ENCODE measurements at regions not wholly inside any gene's neighbourhood (a gene's known extent, or its start where the extent isn't known, plus 50 kb on each side); places are given as distances from the start of the nearest gene placed in this dataset.

DNA sequence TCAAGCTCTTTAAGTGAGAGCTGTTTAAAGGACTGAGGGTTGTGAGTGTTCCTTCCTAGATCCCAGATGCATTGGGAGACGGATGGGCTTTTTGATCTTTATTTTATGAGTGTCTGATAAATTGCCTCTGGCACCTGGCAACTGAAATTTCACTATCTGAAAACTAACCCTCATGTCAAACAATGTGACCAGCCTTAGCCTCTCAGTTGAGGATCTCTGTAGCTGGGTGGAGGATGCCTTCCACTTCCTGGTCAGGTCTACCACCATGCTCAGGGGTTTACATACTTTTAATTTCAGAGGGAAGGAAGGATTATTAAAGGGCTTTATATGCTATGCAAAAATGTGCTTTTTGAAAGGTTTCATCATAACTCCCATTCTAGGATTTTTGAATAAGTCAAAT, 70.5 kb upstream of the NT5C1B start:
- H3K27me3 Mint-ChIP-seq, result no peaks in the 10 kb centered on the region
- H3K27ac Mint-ChIP-seq, result no peak overlapping the region
- no peaks in the 10 kb centered on the region for H3K4me1 Mint-ChIP-seq
- no peak for DNase-seq
- no peaks in the 10 kb centered on the region for H3K36me3 Mint-ChIP-seq
- ATAC-seq (replicated peaks), result no peak
- H3K9me3 Mint-ChIP-seq, result no peaks in the 10 kb centered on the region
- H3K4me3 Mint-ChIP-seq, result no peak overlapping the region

DNA sequence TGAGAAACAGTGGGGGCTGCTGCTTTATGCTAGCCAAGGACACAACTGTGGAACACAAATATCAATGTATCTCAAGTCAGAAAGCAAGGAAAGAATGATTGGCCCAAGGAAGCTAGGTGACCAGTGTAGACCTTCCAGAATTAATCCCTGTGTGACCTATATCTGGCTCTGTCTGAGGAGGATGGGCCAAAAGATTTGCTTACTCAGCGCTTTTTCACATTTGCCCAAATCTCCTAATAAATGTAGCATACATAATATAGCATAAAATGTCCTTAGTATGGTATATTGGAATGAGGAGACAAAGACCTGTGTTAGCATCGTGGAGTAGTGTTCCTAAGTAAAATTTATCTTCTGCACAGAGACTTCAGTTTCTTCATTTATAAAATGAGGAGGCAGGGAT, 66.7 kb upstream of the NT5C1B start:
- DNase-seq, result no peak
- Mint-ChIP-seq H3K27me3 (no peaks in the 10 kb centered on the region), H3K36me3 (no peaks in the 10 kb centered on the region), H3K27ac (no peak overlapping the region), H3K4me1 (no peaks in the 10 kb centered on the region), H3K9me3 (no peaks in the 10 kb centered on the region), H3K4me3 (no peak overlapping the region)
- no peak for ATAC-seq (replicated peaks)

DNA sequence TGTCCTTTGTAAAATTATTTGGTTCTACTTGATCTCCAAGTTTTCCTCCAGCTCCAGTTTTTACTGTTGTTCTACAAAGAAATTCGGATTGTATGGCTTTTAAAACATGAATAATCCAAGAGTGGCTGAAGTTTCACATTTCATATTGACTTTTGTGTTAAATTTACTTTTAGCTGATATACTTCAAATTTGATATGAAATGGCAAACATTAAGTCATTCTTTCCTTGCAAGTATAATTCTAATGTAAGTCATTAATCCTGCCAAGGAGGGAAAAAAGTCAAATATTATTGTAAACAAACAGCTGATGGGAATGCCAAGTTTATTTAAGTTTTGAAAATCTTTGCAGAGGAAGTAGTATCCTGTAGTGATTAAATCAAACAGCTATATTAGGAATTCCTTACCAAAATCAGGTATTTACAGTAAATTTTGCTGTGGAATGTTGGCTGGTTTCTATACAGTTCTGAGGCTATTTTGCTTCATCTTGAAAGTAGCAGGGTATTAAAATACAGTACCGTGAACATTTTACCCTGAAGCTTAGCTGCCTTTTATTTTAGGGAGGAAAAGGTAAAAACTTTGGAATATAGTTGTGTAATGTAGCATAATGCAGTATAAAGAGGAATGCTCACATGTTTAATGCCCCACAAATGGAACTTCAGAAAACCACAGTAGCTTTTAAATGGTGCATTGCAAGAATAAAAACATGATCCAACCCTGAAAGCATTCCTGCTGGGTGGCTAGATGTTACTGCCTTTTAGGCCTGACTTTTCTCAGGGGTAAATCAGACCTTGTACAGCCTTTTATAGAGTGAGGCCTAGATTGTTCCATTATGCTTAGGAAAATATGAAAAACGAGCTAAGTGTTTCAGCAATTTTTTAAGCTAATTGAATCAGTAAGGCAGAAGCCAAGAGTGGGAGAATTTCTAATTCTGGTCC, 62.7 kb upstream of the NT5C1B start:
- no peak for DNase-seq
- Mint-ChIP-seq H3K36me3 (peaks cover 0 to 5% of the 10 kb centered on the region in 2 donors), H3K4me1 (no peaks in the 10 kb centered on the region)

DNA sequence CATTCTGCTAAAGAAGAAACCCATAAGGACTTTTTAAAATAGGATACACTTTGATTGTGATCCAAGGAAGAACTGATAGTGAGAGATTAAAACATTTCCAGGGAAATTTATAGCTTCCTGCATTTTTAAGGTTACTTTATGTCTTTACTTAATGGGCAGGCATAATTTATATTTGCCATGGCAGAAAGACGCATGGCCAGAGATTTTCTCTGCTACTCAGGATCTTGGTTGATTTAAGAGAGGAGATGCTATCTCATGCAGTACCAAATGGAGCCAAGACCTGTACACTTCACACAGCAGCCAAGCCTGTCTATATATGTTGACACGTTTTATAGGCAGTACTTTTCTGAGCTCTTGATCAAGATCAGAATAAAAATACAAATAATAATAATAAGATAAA, 60.9 kb upstream of the NT5C1B start:
- no peak for ATAC-seq (replicated peaks)
- Mint-ChIP-seq H3K9me3 (peaks cover 2 to 4% of the 10 kb centered on the region in 2 donors), H3K36me3 (peaks cover 5 to 9% of the 10 kb centered on the region in 2 donors), H3K27ac (no peak overlapping the region), H3K4me3 (no peak overlapping the region), H3K4me1 (no peaks in the 10 kb centered on the region), H3K27me3 (no peaks in the 10 kb centered on the region)
- DNase-seq, result no peak

More for the DNA sequence above, 62.7 kb upstream of the NT5C1B start:
- Mint-ChIP-seq H3K4me3 (no peak overlapping the region), H3K9me3 (no peaks in the 10 kb centered on the region), H3K27me3 (no peaks in the 10 kb centered on the region), H3K27ac (no peak overlapping the region)
- ATAC-seq (replicated peaks), result no peak

DNA sequence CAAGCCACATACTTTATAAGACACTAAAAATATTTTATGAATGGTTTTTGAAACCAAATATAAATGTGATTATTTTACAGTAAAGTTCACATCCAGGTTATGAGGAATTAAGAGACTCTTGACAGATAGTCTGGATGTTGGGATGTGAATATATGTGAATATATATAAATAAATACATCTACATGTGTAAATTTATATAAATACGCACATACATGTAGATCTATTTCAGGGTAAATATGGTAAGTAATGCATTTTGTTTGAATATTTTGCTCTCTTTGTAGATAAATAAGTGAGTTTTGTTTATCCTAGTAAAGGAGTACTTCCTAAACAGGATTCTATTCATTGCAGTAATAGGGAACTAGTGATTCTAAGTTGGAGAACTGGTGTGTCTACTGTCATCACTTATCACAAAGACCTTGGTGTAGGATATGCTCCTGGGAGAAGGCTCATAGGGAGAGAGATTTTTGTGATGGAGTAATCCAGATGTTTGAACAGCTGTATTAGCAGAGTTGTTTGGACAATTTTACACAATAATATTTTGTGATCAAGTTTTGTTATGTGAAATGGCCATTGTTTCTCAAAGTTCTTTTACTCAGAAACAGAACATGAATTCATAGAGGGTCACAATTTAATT, 60.2 kb upstream of the NT5C1B start:
- no peak for ATAC-seq (replicated peaks)
- Mint-ChIP-seq H3K27ac (no peak overlapping the region), H3K4me3 (no peak overlapping the region), H3K27me3 (no peaks in the 10 kb centered on the region), H3K4me1 (no peaks in the 10 kb centered on the region), H3K36me3 (peaks cover 5 to 13% of the 10 kb centered on the region in 2 donors), H3K9me3 (peaks cover 2 to 4% of the 10 kb centered on the region in 2 donors)
- DNase-seq, result no peak

DNA sequence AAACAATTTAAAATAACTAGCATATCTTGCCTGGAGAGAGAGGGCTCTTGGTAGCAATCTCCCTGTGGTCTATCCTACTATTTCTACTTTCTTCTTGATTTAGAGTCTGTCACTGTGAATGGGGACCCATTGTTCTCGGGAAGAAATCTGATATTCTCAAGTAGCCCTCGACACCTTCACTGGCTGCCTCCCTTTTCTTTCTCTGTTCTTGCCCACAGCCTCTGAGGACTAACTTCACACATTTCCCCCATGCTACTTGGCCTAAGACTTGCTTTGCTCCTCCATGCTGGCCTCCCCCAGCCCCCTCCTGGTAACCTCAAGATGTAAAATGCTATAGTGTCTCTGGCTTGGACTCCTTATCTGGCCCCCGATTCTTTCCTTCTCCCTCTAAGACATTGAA, 58.8 kb upstream of the NT5C1B start:
- Mint-ChIP-seq H3K27ac (no peak overlapping the region), H3K27me3 (no peaks in the 10 kb centered on the region), H3K4me3 (no peak overlapping the region), H3K9me3 (peaks cover 2 to 4% of the 10 kb centered on the region in 2 donors), H3K36me3 (peaks cover 7 to 21% of the 10 kb centered on the region in 2 donors), H3K4me1 (no peaks in the 10 kb centered on the region)
- ATAC-seq (replicated peaks) (no peak), DNase-seq (no peak)

DNA sequence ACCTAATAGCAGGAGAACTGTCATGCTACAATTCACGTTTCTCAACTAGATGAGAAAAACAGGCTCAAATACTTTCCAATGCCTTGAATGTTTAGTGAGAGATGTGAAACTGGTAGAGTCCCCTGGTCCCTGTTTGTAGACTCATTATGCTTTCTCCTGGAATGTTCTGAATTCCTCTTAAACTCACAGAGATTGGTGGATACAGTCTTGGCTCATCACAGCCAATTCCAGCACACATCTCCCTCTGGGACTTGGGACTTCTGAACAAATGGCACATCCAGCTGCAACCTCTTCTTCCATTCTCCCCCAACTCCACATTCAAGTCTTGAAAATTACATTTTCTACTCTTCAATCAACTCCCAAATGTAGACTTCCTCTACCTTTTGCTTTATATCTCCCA, 58.4 kb upstream of the NT5C1B start:
- H3K4me1 Mint-ChIP-seq, result no peaks in the 10 kb centered on the region
- peaks cover 2 to 4% of the 10 kb centered on the region in 2 donors for H3K9me3 Mint-ChIP-seq
- H3K4me3 Mint-ChIP-seq, result no peak overlapping the region

DNA sequence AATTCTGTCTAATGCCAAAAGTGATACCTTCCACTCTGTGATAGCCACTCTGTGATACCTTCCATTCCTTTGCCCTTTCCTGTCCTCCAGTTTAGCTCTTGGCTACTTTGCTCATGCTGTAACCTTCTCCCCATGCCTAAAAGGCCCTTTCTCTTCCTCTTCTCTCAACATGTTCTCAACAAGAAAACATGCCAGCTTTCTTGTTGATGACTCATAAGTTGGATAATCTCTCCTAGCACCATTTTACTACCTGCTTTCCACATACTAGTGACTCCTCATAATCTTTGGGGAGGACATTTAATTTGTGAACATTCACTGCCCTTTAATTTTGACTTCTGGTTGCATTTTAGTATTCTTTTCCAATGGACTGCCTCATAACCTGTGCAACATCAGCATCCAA, 55.9 kb upstream of the NT5C1B start:
- H3K4me3 Mint-ChIP-seq, result no peak overlapping the region

More for the DNA sequence above, 58.4 kb upstream of the NT5C1B start:
- Mint-ChIP-seq H3K36me3 (peaks cover 7 to 21% of the 10 kb centered on the region in 2 donors), H3K27me3 (no peaks in the 10 kb centered on the region), H3K27ac (no peak overlapping the region)
- ATAC-seq (replicated peaks), result no peak
- no peak for DNase-seq

DNA sequence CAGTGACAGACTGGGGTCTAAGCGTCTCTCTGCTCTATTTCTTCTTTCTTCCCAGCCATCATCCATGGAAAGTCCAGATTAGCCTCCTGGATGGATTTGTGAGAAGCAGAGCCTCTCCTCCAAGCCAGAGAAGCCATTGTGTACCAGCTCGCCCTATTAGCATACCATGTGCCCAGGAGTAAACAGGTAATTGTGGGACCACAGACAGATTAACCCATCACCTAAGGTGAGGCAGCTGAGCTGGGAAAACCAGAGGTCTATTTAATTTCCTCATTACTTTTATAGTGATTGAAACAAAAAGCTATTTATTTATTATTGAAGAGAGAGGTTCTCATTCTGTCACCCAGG, 54.7 kb upstream of the NT5C1B start:
- no peak for DNase-seq
- Mint-ChIP-seq H3K4me1 (no peaks in the 10 kb centered on the region), H3K4me3 (no peak overlapping the region), H3K9me3 (peaks cover 2 to 4% of the 10 kb centered on the region in 2 donors), H3K27ac (no peak overlapping the region), H3K27me3 (no peaks in the 10 kb centered on the region), H3K36me3 (peaks cover 7 to 33% of the 10 kb centered on the region in 2 donors)
- no peak for ATAC-seq (replicated peaks)

More for the DNA sequence above, 55.9 kb upstream of the NT5C1B start:
- H3K9me3 Mint-ChIP-seq, result peaks cover 2 to 4% of the 10 kb centered on the region in 2 donors
- H3K4me1 Mint-ChIP-seq, result no peaks in the 10 kb centered on the region
- no peak for ATAC-seq (replicated peaks)
- peaks cover 7 to 30% of the 10 kb centered on the region in 2 donors for H3K36me3 Mint-ChIP-seq
- H3K27ac Mint-ChIP-seq, result no peak overlapping the region
- no peaks in the 10 kb centered on the region for H3K27me3 Mint-ChIP-seq
- DNase-seq, result no peak

DNA sequence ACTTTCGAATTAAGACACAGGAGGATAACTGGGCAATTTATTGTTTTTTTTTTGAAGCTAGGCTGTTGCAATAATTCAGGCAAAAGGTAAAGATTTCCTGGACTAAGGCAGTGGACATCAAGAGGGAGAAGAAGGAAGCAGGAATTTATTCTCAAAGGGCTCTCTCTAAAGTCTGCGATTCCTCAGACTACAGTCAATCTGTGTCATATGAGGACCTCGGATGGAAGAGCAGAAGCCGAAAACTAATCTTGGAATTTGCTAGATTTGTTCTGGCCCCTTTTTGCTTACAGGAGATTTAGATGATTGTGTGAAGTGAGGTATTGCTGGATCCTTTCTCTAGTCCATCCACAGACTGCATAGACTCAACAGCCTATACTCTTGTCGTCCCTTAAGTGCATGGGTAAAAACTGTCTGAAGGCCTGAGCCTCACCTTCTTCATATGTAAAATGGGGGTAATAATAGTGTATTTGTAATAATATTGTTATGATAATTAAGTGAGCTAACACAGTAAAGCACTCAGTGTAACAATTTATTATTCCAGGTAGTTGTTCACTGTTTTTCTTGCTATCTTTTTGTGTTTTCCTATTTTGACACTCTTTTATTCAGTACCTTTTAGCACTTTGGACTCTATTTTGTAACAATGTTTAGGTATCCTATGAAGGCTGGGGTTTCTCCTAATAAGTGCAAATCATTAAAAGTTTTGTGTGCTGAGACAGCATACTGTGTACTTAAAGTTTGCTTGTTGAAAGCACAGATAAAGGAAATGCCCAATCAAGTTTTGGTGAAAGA, 54.2 kb upstream of the NT5C1B start:
- Mint-ChIP-seq H3K27me3 (no peaks in the 10 kb centered on the region), H3K4me1 (no peaks in the 10 kb centered on the region), H3K27ac (no peak overlapping the region), H3K4me3 (no peak overlapping the region), H3K9me3 (peaks cover 2 to 4% of the 10 kb centered on the region in 2 donors), H3K36me3 (peaks cover 9 to 37% of the 10 kb centered on the region in 2 donors)
- DNase-seq, result no peak
- ATAC-seq (replicated peaks), result no peak

DNA sequence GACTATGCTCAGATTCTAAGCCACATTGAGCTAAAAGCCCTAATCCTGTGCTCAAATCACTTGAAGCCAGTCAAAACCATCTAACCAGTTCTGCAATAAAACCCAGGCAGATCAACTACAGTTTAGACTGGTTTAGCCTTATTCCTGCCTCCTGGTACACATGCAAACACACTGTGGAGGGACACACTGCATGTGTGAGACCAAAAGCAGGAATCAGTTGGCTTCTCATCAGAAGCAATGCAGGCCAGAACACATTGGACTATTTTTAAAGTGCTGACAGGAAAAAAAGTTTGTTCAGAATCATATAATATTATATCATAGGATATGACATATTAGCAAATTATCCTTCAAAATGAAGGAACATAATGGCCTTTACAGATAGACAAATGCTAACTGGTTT, 52.5 kb upstream of the NT5C1B start:
- DNase-seq (no peak), ATAC-seq (replicated peaks) (no peak)
- no peaks in the 10 kb centered on the region for H3K4me1 Mint-ChIP-seq
- H3K27ac Mint-ChIP-seq, result no peak overlapping the region
- H3K4me3 Mint-ChIP-seq, result no peak overlapping the region
- peaks cover 17 to 48% of the 10 kb centered on the region in 2 donors for H3K36me3 Mint-ChIP-seq
- peaks cover 8 to 9% of the 10 kb centered on the region in 2 donors for H3K9me3 Mint-ChIP-seq
- no peaks in the 10 kb centered on the region for H3K27me3 Mint-ChIP-seq

DNA sequence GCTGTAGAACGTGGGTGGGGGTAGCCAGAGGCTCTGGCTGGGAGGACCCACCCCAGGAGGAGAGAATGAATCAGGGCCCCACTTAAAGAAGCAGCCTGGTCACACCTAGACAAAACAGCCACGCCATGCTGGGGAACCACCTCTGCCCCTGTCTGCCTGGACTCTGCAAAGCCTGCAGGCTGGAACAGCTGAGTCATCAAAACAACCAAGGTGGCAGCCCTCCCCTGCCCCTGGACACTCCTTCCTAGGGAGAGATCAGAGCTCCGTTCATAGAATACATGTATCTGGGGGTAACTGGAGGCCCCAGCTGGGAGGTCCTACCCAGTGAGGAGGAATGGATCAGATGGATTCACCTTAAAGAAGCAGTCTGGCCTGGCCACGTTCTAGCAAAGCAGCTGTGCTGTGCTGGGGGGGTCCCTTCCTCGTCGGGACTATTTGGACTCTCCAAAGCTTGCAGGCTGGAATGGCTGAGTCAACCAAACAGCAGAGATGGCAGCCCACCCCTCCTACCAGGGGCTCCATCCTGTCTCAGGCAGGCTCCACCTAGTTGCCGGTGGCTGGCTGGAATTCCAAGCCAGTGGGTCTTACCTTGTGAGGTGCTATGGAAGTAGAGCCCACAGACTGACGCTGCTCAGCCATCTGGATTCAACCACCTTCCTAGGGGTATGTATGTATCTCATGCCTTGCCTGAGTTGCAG, 50.5 kb upstream of the NT5C1B start:
- Mint-ChIP-seq H3K4me3 (no peak overlapping the region), H3K27me3 (no peaks in the 10 kb centered on the region), H3K36me3 (peaks cover 18 to 57% of the 10 kb centered on the region in 2 donors), H3K27ac (no peak overlapping the region), H3K4me1 (no peaks in the 10 kb centered on the region), H3K9me3 (peaks cover 17 to 18% of the 10 kb centered on the region in 2 donors)
- no peak for DNase-seq
- no peak for ATAC-seq (replicated peaks)
